Renal cortical epithelial cell (primary cell): ENCODE measurements at regions not wholly inside any gene's neighbourhood (a gene's known extent, or its start where the extent isn't known, plus 50 kb on each side); places are given as distances from the start of the nearest gene placed in this dataset.
"Not testable (repeated sequence)": the region's sequence is repeated elsewhere in the genome, so short reads cannot be mapped to it uniquely, and the experiment has no call there.

Experiments used
- DNase-seq: peaks from one replicate; pipeline ENCODE4 v3.0.0-alpha.2; 2011; ENCODE audit warnings: low read depth

GRCh38 chr2:203629699-203630098, 76.7 kb upstream of the CD28 start:
- DNase-seq = no peak

- DNase-seq = peak; percentile 13
Observed at GRCh38 chr2:203631068-203631757, 75.2 kb upstream of the CD28 start.

GRCh38 chr2:203636588-203637470, 69.6 kb upstream of the CD28 start:
- DNase-seq = peak; percentile 78

- DNase-seq = peak; percentile 36
Observed at GRCh38 chr2:203637471-203638167, 68.8 kb upstream of the CD28 start.

- DNase-seq = not testable (repeated sequence)
Observed at GRCh38 chr2:203641865-203642264, 64.6 kb upstream of the CD28 start.

- not testable (repeated sequence) for DNase-seq
Observed at GRCh38 chr2:203642841-203643240, 63.6 kb upstream of the CD28 start.

- DNase-seq = no peak
Observed at GRCh38 chr2:203645831-203646230, 60.6 kb upstream of the CD28 start.

GRCh38 chr2:203646266-203646864, 60.1 kb upstream of the CD28 start:
- DNase-seq = no peak

GRCh38 chr2:203646961-203647360, 59.5 kb upstream of the CD28 start:
- DNase-seq = no peak

- no peak for DNase-seq
Observed at GRCh38 chr2:203647579-203647978, 58.9 kb upstream of the CD28 start.

GRCh38 chr2:203648273-203648672, 58.2 kb upstream of the CD28 start:
- DNase-seq = peak; percentile 30

- no peak for DNase-seq
Observed at GRCh38 chr2:203649176-203649814, 57.1 kb upstream of the CD28 start.

- DNase-seq = peak; percentile 66
Observed at GRCh38 chr2:203650860-203651613, 55.4 kb upstream of the CD28 start.

- no peak for DNase-seq
Observed at GRCh38 chr2:203651621-203652020, 54.8 kb upstream of the CD28 start.

GRCh38 chr2:203654826-203655225, 51.6 kb upstream of the CD28 start:
- DNase-seq = no peak

- DNase-seq = peak; percentile 29
Observed at GRCh38 chr2:203656522-203657287, 49.7 kb upstream of the CD28 start.
